Activated CD8-positive, alpha-beta memory T cell treated with anti-CD3 and anti-CD28 coated beads for 48 hours (primary cell): ENCODE measurements at regions not wholly inside any gene's neighbourhood (a gene's known extent, or its start where the extent isn't known, plus 50 kb on each side); places are given as distances from the start of the nearest gene placed in this dataset.

Experiments used
- DNase-seq, 3 experiments: peaks; one replicate each; pipeline ENCODE4 v3.0.0-alpha.2; 2020; ENCODE audit warnings: low read depth in 2 of 3, low spot score in 2 of 3

GRCh38 chr11:122348659-122349409 lies 232.8 kb upstream of the BLID start:
- DNase-seq, result no peak

DNA sequence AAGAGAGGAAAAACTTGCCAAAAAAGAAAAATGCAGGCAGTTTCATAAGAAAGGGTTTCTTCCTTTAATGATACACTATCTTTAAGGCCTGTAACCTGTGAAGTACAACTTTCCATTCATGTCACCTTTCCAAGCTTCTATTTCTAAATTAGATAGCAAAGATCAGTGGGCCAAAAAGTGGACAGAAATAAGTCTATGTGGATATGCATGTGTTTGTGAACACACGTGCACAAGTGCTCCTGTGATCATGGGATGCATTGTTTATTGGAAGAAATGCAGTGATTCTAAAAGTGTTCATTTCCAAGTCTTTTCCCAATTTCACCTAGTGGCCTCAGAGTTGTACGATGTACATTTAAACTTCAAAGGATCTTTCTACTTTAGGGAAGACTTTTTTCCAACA lies 230.0 kb upstream of the BLID start:
- no peak for DNase-seq

GRCh38 chr11:122345586-122345985 lies 229.6 kb upstream of the BLID start:
- DNase-seq, result no peak

GRCh38 chr11:122344215-122344614 lies 228.2 kb upstream of the BLID start:
- DNase-seq, result no peak

DNA sequence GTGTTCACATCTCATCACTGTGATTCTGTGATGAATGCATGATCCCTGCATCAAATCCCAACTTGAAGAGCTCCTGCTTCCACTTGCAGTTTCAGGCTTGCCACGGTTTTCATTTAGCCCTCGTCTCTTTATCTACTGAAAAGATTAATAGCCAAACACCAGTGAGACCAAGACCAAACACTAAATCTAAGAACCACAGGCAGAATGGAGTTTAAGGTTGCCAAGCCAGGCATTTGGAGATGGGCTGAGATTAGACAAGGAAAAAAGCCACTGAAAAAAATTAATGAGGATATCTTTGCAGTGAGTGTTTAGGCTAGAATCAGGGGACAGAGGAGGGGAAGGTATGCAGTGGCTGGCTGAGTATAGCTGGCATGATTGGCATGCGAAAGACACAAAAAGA lies 227.2 kb upstream of the BLID start:
- DNase-seq, result no peak

DNA sequence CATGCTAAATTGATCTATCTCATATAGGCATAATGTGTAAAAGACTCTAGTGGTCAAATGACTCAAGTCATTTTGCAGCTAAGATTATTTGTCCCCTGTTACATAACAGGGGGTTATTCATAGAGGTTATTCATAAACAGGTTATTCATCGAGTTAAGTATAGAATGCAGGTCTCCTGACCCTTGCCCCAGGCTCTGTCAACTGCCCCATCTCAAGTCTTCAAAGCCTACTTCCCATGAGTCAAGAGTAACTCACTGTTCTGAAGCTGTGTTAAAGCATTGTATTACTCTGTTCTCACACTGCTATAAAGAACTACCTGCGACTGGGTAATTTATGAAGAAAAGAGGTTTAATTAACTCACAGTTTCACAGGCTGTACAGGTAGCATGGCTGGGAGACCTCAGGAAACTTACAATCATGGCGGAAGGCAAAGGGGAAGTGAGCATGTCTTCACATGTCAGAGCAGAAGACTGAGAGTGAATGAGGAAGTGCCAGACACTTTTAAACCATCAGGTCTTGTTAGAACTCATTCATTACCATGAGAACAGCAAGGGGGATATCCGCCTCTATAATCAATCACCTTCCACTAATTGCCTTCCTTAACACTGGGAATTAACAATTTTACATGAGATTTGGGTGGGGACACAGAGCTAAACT lies 226.2 kb upstream of the BLID start:
- DNase-seq, result no peak

DNA sequence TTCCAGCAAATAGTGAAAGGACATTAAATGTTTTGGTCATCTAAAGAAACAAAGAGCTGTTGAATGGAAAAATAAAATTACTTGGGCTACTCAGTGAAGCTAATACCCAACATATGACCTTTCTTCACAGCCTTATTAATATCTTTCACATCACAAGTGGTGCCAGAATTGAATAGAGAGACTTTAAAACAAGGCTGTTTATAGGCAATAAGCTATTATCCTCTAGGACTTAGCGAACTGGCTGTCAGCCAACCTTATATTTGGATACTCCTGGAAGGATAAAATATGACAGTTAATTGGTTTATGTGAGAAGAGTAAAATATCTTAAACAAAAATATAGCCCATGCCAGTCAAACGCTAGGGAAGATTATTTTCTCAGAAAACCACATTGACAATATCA lies 225.5 kb upstream of the BLID start:
- no peak for DNase-seq

DNA sequence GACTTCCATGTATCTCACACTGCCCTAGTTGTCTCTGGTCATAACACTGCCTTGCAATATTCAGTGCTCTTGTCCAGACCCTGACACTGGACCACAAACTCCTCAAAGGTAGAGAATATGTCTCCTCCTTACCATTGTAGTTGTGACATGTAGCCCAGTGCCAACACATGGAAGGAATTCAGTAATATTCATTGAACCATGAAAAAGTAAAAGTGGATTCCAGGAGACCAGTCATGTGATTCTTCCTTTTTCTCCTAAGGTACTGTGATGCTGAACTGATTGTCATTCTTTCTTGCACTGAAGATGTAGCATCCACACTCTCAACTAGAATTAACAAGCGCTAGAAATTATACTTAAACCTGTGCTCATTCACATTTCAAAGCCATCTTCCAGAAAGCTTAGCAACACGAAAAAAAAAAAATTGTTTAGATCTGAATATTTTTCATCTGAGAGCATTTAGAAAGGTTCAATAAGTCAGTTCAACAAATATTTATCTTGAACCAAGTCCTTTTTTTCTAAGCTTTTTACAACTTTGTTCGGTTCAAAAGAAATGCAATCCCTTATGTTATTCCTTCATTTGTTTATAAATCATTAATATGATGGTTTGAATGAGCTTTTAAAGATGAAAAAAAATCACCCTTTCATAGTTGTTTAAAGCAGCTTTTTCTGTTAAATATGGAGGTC lies 224.7 kb upstream of the BLID start:
- DNase-seq, result no peak

- DNase-seq, result no peak
Measured at GRCh38 chr11:122339436-122340060, 223.5 kb upstream of the BLID start.

DNA sequence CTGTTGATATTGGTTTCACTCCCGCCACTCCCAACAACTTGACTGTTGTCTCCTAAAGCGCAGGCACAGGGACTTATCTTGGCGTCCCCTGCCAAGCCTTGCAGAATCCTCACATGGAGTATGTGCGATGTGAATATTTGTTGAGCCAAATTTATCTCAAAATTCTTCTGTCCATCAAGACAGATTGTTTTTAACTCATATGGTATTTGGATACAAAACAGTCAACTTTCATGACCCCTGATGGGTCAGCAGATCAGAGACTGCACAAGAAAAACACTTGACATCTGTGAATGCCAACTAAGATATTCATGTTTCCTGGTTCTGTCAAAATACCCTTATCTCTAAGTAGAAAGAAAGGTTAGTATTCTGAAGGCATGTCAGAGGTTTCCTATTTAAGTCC lies 221.7 kb upstream of the BLID start:
- DNase-seq, result no peak

DNA sequence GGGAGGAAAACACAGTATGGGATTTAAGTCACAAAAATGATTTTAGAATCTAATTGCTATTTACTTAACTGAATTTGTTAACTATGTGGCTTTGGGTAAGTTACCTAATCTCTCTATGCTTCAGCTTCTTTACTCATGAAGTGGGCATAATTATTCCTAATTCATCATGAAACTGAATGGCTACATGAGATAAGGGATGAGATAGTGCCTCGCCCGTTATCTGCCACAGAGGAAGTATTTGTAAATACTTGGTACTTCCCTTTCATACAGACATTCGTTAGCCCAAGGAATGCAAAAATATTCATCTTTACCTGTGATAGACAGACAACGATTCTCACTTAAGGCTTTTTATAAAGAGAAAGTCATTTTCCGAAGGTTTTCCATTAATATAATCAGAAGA lies 221.2 kb upstream of the BLID start:
- DNase-seq, result no peak

- no peak for DNase-seq
Measured at GRCh38 chr11:122336706-122337105, 220.7 kb upstream of the BLID start.

GRCh38 chr11:122334546-122335339 lies 218.7 kb upstream of the BLID start:
- no peak for DNase-seq

DNA sequence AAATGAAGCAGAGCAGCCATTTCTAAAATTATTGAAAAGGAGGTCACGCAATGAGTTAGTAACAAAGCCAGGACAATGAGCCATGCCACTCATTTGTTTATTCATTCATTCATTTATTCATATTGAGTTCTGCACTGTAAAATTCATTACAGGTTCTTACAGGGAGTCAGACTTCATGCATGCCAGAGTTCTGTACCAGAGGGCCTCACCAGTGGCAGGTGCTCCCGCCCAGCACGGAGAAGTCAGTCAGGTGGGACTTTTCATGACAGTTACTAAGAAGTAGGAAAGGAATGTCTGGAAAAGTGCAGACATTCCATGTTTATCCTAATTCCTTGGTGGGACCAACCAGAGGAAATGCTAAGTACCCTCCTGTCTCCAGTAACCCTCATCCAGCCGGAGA lies 217.5 kb upstream of the BLID start:
- no peak for DNase-seq

DNA sequence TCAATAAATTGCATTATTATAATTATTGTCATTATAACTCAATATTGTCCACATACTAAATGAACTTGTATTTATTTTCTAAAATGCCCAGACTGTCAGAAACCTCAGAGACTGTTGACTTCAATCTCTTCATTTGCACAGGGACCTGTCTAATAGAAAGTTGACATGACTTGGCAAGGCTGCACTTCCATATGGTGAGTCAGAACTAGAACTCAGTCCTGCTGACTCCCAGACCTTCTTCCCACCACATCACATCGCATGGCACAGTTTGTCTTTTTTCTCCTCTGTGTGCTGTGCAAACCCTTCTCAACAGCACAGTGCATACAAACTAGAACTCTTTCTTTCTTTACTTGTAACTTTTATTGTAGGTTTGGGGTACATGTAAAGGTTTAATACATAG lies 215.1 kb upstream of the BLID start:
- DNase-seq, result no peak

GRCh38 chr11:122330279-122330965 lies 214.4 kb upstream of the BLID start:
- DNase-seq, result no peak

GRCh38 chr11:122327528-122327927 lies 211.5 kb upstream of the BLID start:
- DNase-seq, result no peak

DNA sequence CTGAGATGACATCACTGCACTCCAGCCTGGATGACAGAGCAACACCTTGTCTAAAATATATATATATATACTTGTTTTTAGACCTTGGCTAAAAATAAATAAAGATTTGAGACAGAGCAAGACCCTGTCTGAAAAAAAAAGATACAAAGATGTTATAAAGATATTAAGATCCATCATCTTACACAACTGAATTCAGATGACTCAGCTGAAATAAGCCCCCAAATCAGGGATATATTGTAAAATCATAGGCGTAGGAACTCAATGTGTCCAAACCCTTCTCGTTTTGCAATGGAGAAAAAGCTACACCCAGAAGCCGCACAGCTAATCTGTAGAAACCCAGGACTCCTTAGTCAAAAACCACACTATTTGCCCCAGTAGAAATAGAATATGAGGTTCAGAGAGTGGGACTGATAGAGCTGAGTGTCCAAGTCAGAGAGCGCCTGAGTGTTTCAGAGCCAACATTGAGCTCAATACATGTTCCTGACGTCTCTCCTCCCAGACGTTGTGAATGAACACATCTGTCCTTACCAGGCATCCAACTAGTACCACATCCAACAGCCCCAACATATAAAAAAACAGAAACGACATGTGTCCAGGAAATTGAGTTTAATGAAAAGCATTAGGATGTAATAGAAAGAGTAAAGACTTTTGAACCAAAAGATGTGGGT lies 207.9 kb upstream of the BLID start:
- DNase-seq, result no peak

DNA sequence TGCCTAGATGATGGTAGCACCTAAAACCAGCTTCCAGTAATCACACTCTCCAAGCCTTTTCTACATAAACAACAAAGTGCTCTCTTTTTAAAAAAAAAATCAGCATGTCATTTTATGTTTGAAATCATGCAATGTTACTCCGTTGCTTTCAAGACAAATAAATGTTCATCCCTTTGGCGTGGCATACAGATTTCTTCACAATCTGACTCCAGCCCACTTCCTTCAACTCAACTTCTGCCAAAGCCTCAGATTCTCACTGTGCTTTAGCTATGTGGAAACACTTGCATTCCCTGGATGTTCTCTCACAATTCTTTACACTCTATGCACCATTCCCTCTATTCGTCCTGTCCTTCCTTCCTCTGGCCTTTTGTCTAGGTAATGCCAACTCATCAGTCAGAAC lies 206.3 kb upstream of the BLID start:
- DNase-seq, result no peak

DNA sequence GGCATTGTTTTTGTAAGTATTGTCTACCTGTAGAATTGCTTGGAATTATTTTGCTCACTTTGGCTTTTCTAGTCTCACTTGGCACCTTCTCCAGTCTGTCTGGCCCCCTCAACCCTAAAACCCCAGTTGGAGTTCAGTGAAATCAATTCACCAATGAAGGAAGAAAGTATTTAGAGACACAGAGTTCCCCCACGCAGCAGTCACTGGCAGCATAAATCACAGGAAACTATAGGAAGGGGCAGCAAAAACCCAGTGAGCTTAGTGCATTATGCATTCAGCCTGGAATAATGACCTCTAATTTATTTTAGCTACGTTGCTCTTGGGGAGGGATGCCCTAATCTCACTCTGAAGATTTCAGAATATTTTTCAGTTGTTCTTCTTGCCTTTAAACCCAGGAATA lies 204.7 kb upstream of the BLID start:
- DNase-seq, result no peak
